Testis (tissue), 2 donors: ENCODE measurements at regions not wholly inside any gene's neighbourhood (a gene's known extent, or its start where the extent isn't known, plus 50 kb on each side); places are given as distances from the start of the nearest gene placed in this dataset.

ENCODE experiments used
- POLR2A ChIP-seq: fragments of 450-650 bp; IDR thresholded peaks from one replicate; pipeline ENCODE4 v1.6.1; 2017; ENCODE audit warnings: antibody characterized with exemption, mild to moderate bottlenecking, moderate library complexity
- TF ChIP-seq, protein P1 (sequence below), 3 experiments: fragments of 450-650 bp in 2 of 3; fragments of 200-600 bp in 1 of 3; sonication (generic) in 1 of 3; IDR thresholded peaks; one replicate each; pipeline ENCODE4 v1.5.1; 2016 to 2019; ENCODE audit warnings: antibody characterized with exemption in 3 of 3, mild to moderate bottlenecking in 2 of 3, moderate library complexity in 1 of 3

DNA sequence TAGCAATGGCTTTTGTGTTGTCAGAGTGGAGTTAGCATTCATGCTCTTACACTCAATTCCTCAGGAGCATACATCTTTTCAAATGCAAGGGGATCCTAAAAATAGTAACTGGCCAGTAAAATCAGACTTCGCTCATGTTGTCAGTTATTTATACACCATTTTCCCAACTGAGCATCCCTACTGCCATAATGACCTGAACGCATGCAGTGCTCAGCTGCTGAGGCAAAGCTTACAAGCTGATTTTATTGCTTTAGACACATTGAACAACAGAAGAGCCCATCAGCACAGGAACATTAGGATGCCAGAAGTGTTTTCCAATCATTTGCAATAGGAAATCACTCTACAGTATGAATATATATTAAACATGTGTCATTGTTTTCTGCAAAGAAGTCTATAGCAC, 689.7 kb upstream of the BCHE start:
- TF ChIP-seq, protein P1, sequence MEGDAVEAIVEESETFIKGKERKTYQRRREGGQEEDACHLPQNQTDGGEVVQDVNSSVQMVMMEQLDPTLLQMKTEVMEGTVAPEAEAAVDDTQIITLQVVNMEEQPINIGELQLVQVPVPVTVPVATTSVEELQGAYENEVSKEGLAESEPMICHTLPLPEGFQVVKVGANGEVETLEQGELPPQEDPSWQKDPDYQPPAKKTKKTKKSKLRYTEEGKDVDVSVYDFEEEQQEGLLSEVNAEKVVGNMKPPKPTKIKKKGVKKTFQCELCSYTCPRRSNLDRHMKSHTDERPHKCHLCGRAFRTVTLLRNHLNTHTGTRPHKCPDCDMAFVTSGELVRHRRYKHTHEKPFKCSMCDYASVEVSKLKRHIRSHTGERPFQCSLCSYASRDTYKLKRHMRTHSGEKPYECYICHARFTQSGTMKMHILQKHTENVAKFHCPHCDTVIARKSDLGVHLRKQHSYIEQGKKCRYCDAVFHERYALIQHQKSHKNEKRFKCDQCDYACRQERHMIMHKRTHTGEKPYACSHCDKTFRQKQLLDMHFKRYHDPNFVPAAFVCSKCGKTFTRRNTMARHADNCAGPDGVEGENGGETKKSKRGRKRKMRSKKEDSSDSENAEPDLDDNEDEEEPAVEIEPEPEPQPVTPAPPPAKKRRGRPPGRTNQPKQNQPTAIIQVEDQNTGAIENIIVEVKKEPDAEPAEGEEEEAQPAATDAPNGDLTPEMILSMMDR (IDR thresholded peaks at IDR 0.05): no peak
- TF ChIP-seq POLR2A: no peak
